GM23338 (cell line): ENCODE measurements at regions not wholly inside any gene's neighbourhood (a gene's known extent, or its start where the extent isn't known, plus 50 kb on each side); places are given as distances from the start of the nearest gene placed in this dataset.

ENCODE experiments used
- ATAC-seq: fragments of 200-7000 bp; cut with Tn5 transposase; 3 replicates; pipeline ENCODE4 v1.9.1; 2020
- DNase-seq: peaks from one replicate; pipeline ENCODE4 v3.0.0-alpha.2; 2015; ENCODE audit warnings: low spot score
- H2AFZ ChIP-seq: fragments of 200-600 bp; sonication (generic); 2 replicates; pipeline ENCODE4 v1.8.0; 2016; ENCODE audit warnings: antibody characterized with exemption, mild to moderate bottlenecking, moderate library complexity
- H3F3A ChIP-seq: fragments of 200-600 bp; sonication (generic); replicated peaks from 2 replicates; pipeline ENCODE4 v1.8.0; 2017; ENCODE audit warnings: antibody characterized with exemption, mixed run types, low read depth
- H3K27ac ChIP-seq: fragments of 200-600 bp; sonication (generic); 2 replicates; pipeline ENCODE4 v1.6.1; 2016; ENCODE audit warnings: low read depth
- H3K27me3 ChIP-seq: fragments of 200-600 bp; sonication (generic); 2 replicates; pipeline ENCODE4 v1.8.0; 2016; ENCODE audit warnings: mild to moderate bottlenecking, mixed run types, moderate library complexity; ENCODE audit not compliant: insufficient read depth
- H3K36me3 ChIP-seq: fragments of 200-600 bp; sonication (generic); 2 replicates; pipeline ENCODE4 v1.8.0; 2016; ENCODE audit warnings: mild to moderate bottlenecking; ENCODE audit not compliant: insufficient read depth
- H3K4me1 ChIP-seq: fragments of 200-600 bp; sonication (generic); 2 replicates; pipeline ENCODE4 v1.8.0; 2016; ENCODE audit warnings: mild to moderate bottlenecking, moderate library complexity; ENCODE audit not compliant: insufficient read depth
- H3K4me2 ChIP-seq: fragments of 200-600 bp; sonication (generic); 2 replicates; pipeline ENCODE4 v1.7.1; 2017; ENCODE audit warnings: mixed run types
- H3K4me3 ChIP-seq: fragments of 200-600 bp; sonication (generic); 2 replicates; pipeline ENCODE4 v1.6.1; 2016; ENCODE audit warnings: mixed run types
- H3K79me2 ChIP-seq: fragments of 200-600 bp; sonication (generic); replicated peaks from 2 replicates; pipeline ENCODE4 v1.8.0; 2017; ENCODE audit warnings: mild to moderate bottlenecking; ENCODE audit not compliant: insufficient read depth
- H3K9me2 ChIP-seq: fragments of 200-600 bp; sonication (generic); 2 replicates; pipeline ENCODE4 v1.8.0; 2017; ENCODE audit not compliant: insufficient read depth
- H4K20me1 ChIP-seq: fragments of 200-600 bp; sonication (generic); replicated peaks from 2 replicates; pipeline ENCODE4 v1.8.0; 2017; ENCODE audit warnings: mild to moderate bottlenecking; ENCODE audit not compliant: insufficient read depth
- H3K27ac Mint-ChIP-seq: 2 replicates; pipeline ENCODE4 v1.8.0; 2020; ENCODE audit warnings: inconsistent platforms, mild to moderate bottlenecking, moderate library complexity, mixed read lengths
- H3K27me3 Mint-ChIP-seq: 3 replicates; pipeline ENCODE4 v1.8.0; 2022; ENCODE audit warnings: low read depth, mild to moderate bottlenecking, moderate library complexity, mixed read lengths, inconsistent platforms; ENCODE audit not compliant: insufficient read depth, poor library complexity
- H3K36me3 Mint-ChIP-seq: 3 replicates; pipeline ENCODE4 v1.8.0; 2021; ENCODE audit warnings: low read depth, mild to moderate bottlenecking, inconsistent platforms, moderate library complexity, mixed read lengths
- H3K4me1 Mint-ChIP-seq: 3 replicates; pipeline ENCODE4 v1.8.0; 2020; ENCODE audit warnings: mild to moderate bottlenecking, inconsistent platforms, mixed read lengths
- H3K4me3 Mint-ChIP-seq: 3 replicates; pipeline ENCODE4 v1.8.0; 2021; ENCODE audit warnings: moderate library complexity, mild to moderate bottlenecking, inconsistent platforms, mixed read lengths
- H3K9me3 Mint-ChIP-seq: 3 replicates; pipeline ENCODE4 v1.8.0; 2020; ENCODE audit warnings: moderate library complexity, mild to moderate bottlenecking, inconsistent platforms, mixed read lengths
- CREB1 ChIP-seq: fragments of 250-450 bp; sonication (Bioruptor Pico); IDR thresholded peaks from 2 replicates; pipeline ENCODE4 v1.5.0; 2020; ENCODE audit warnings: low read depth, mild to moderate bottlenecking, moderate library complexity
- EZH2 ChIP-seq: fragments of 200-600 bp; sonication (generic); IDR thresholded peaks from one replicate; pipeline ENCODE4 v1.8.0; 2017; ENCODE audit warnings: antibody characterized with exemption, mild to moderate bottlenecking, low read depth; ENCODE audit not compliant: unreplicated experiment
- EZH2phosphoT487 ChIP-seq: fragments of 200-600 bp; sonication (generic); IDR thresholded peaks from one replicate; pipeline ENCODE4 v1.8.1; 2018; ENCODE audit warnings: antibody characterized with exemption; ENCODE audit not compliant: unreplicated experiment
- JUNB ChIP-seq: IDR thresholded peaks from one replicate; pipeline ENCODE4 v1.6.1; 2016; ENCODE audit warnings: antibody characterized with exemption; ENCODE audit not compliant: unreplicated experiment
- NANOG ChIP-seq: IDR thresholded peaks from 2 replicates; pipeline ENCODE4 v1.6.1; 2016; ENCODE audit warnings: antibody characterized with exemption, borderline replicate concordance
- POLR2AphosphoS5 ChIP-seq: IDR thresholded peaks from 2 replicates; pipeline ENCODE4 v1.6.1; 2016; ENCODE audit warnings: antibody characterized with exemption, low read depth
- STAT1 ChIP-seq: IDR thresholded peaks from one replicate; pipeline ENCODE4 v1.6.1; 2016; ENCODE audit warnings: antibody characterized with exemption; ENCODE audit not compliant: unreplicated experiment
- ZNF114 ChIP-seq: fragments of 250-450 bp; sonication (Bioruptor Pico); IDR thresholded peaks from 2 replicates; pipeline ENCODE4 v1.5.0; 2020; ENCODE audit warnings: mild to moderate bottlenecking, moderate library complexity
- ZNF331 ChIP-seq: fragments of 250-450 bp; sonication (Bioruptor Pico); IDR thresholded peaks from 2 replicates; pipeline ENCODE4 v1.5.0; 2020; ENCODE audit warnings: low read depth, mild to moderate bottlenecking, moderate library complexity
- TF ChIP-seq, protein P1 (sequence below): IDR thresholded peaks from one replicate; pipeline ENCODE4 v1.6.1; 2018; ENCODE audit warnings: antibody characterized with exemption; ENCODE audit not compliant: unreplicated experiment
- TF ChIP-seq, protein P2 (sequence below): fragments of 250-450 bp; sonication (Bioruptor Pico); IDR thresholded peaks from 2 replicates; pipeline ENCODE4 v1.5.0; 2020; ENCODE audit warnings: mild to moderate bottlenecking, moderate library complexity
- TF ChIP-seq, protein P3 (sequence below): IDR thresholded peaks from 2 replicates; pipeline ENCODE4 v1.6.1; 2016; ENCODE audit warnings: antibody characterized with exemption
- TF ChIP-seq, protein P4 (sequence below), 2 experiments: fragments of 200-600 bp in 1 of 2; sonication (generic) in 1 of 2; conservative IDR thresholded peaks; 2 replicates each; pipeline versions ENCODE4 v1.5.1 to v1.6.1; 2016 to 2017; ENCODE audit warnings: antibody characterized with exemption in 2 of 2, low read depth in 2 of 2, mild to moderate bottlenecking in 2 of 2, moderate library complexity in 1 of 2

DNA sequence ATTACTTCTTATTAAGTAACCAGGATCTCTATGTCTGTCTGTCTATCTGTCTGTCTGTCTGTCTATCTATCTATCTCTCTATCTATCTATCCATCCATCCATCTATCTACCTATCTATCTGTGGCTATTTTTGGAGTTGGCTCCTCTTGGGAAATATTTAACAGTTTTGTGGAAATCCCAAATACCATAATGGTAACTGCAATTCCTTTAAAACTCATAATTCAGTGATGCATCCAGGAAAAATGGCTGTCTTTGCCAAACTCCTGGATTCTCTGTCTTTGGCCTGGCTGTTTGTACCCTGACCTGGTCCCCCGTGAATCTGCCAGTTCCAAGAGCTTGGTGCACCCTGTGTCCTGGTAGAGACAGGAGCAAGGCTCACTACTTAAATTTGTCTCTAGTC lies 197.0 kb downstream of the PCSK1 start:
- Mint-ChIP-seq H3K27me3 (no peaks in the 10 kb centered on the region), H3K4me3 (no peak overlapping the region)
- no peak overlapping the region for H3K4me3 ChIP-seq

More for the DNA sequence above, 197.0 kb downstream of the PCSK1 start:
- Histone ChIP-seq H3F3A (no peaks in the 10 kb centered on the region), H3K4me1 (no peaks in the 10 kb centered on the region), H3K36me3 (no peaks in the 10 kb centered on the region), H3K4me2 (no peak overlapping the region), H3K27ac (no peak overlapping the region), H3K9me2 (no peaks in the 10 kb centered on the region; the same call in 1 of the 2 replicates), H2AFZ (no peak overlapping the region), H3K79me2 (no peaks in the 10 kb centered on the region), H3K27me3 (no peaks in the 10 kb centered on the region), H4K20me1 (no peaks in the 10 kb centered on the region)
- H3K9me3 Mint-ChIP-seq: no peaks in the 10 kb centered on the region
- no peak for ATAC-seq
- TF ChIP-seq, protein P1, sequence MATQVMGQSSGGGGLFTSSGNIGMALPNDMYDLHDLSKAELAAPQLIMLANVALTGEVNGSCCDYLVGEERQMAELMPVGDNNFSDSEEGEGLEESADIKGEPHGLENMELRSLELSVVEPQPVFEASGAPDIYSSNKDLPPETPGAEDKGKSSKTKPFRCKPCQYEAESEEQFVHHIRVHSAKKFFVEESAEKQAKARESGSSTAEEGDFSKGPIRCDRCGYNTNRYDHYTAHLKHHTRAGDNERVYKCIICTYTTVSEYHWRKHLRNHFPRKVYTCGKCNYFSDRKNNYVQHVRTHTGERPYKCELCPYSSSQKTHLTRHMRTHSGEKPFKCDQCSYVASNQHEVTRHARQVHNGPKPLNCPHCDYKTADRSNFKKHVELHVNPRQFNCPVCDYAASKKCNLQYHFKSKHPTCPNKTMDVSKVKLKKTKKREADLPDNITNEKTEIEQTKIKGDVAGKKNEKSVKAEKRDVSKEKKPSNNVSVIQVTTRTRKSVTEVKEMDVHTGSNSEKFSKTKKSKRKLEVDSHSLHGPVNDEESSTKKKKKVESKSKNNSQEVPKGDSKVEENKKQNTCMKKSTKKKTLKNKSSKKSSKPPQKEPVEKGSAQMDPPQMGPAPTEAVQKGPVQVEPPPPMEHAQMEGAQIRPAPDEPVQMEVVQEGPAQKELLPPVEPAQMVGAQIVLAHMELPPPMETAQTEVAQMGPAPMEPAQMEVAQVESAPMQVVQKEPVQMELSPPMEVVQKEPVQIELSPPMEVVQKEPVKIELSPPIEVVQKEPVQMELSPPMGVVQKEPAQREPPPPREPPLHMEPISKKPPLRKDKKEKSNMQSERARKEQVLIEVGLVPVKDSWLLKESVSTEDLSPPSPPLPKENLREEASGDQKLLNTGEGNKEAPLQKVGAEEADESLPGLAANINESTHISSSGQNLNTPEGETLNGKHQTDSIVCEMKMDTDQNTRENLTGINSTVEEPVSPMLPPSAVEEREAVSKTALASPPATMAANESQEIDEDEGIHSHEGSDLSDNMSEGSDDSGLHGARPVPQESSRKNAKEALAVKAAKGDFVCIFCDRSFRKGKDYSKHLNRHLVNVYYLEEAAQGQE: no peak
- TF ChIP-seq, protein P2, sequence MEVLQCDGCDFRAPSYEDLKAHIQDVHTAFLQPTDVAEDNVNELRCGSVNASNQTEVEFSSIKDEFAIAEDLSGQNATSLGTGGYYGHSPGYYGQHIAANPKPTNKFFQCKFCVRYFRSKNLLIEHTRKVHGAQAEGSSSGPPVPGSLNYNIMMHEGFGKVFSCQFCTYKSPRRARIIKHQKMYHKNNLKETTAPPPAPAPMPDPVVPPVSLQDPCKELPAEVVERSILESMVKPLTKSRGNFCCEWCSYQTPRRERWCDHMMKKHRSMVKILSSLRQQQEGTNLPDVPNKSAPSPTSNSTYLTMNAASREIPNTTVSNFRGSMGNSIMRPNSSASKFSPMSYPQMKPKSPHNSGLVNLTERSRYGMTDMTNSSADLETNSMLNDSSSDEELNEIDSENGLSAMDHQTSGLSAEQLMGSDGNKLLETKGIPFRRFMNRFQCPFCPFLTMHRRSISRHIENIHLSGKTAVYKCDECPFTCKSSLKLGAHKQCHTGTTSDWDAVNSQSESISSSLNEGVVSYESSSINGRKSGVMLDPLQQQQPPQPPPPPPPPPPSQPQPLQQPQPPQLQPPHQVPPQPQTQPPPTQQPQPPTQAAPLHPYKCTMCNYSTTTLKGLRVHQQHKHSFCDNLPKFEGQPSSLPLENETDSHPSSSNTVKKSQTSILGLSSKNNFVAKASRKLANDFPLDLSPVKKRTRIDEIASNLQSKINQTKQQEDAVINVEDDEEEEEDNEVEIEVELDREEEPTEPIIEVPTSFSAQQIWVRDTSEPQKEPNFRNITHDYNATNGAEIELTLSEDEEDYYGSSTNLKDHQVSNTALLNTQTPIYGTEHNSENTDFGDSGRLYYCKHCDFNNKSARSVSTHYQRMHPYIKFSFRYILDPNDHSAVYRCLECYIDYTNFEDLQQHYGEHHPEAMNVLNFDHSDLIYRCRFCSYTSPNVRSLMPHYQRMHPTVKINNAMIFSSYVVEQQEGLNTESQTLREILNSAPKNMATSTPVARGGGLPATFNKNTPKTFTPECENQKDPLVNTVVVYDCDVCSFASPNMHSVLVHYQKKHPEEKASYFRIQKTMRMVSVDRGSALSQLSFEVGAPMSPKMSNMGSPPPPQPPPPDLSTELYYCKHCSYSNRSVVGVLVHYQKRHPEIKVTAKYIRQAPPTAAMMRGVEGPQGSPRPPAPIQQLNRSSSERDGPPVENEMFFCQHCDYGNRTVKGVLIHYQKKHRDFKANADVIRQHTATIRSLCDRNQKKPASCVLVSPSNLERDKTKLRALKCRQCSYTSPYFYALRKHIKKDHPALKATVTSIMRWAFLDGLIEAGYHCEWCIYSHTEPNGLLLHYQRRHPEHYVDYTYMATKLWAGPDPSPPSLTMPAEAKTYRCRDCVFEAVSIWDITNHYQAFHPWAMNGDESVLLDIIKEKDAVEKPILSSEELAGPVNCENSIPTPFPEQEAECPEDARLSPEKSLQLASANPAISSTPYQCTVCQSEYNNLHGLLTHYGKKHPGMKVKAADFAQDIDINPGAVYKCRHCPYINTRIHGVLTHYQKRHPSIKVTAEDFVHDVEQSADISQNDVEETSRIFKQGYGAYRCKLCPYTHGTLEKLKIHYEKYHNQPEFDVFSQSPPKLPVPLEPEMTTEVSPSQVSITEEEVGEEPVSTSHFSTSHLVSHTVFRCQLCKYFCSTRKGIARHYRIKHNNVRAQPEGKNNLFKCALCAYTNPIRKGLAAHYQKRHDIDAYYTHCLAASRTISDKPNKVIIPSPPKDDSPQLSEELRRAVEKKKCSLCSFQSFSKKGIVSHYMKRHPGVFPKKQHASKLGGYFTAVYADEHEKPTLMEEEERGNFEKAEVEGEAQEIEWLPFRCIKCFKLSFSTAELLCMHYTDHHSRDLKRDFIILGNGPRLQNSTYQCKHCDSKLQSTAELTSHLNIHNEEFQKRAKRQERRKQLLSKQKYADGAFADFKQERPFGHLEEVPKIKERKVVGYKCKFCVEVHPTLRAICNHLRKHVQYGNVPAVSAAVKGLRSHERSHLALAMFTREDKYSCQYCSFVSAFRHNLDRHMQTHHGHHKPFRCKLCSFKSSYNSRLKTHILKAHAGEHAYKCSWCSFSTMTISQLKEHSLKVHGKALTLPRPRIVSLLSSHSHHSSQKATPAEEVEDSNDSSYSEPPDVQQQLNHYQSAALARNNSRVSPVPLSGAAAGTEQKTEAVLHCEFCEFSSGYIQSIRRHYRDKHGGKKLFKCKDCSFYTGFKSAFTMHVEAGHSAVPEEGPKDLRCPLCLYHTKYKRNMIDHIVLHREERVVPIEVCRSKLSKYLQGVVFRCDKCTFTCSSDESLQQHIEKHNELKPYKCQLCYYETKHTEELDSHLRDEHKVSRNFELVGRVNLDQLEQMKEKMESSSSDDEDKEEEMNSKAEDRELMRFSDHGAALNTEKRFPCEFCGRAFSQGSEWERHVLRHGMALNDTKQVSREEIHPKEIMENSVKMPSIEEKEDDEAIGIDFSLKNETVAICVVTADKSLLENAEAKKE (CRISPR knock-in tag): no peak
- TF ChIP-seq ZNF331 (CRISPR knock-in tag) (no peak), POLR2AphosphoS5 (no peak), STAT1 (no peak), CREB1 (CRISPR knock-in tag) (no peak), EZH2phosphoT487 (no peak), EZH2 (no peak), NANOG (no peak), ZNF114 (CRISPR knock-in tag) (no peak), JUNB (no peak)
- TF ChIP-seq, protein P3, sequence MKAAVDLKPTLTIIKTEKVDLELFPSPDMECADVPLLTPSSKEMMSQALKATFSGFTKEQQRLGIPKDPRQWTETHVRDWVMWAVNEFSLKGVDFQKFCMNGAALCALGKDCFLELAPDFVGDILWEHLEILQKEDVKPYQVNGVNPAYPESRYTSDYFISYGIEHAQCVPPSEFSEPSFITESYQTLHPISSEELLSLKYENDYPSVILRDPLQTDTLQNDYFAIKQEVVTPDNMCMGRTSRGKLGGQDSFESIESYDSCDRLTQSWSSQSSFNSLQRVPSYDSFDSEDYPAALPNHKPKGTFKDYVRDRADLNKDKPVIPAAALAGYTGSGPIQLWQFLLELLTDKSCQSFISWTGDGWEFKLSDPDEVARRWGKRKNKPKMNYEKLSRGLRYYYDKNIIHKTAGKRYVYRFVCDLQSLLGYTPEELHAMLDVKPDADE: no peak
- TF ChIP-seq, protein P4, sequence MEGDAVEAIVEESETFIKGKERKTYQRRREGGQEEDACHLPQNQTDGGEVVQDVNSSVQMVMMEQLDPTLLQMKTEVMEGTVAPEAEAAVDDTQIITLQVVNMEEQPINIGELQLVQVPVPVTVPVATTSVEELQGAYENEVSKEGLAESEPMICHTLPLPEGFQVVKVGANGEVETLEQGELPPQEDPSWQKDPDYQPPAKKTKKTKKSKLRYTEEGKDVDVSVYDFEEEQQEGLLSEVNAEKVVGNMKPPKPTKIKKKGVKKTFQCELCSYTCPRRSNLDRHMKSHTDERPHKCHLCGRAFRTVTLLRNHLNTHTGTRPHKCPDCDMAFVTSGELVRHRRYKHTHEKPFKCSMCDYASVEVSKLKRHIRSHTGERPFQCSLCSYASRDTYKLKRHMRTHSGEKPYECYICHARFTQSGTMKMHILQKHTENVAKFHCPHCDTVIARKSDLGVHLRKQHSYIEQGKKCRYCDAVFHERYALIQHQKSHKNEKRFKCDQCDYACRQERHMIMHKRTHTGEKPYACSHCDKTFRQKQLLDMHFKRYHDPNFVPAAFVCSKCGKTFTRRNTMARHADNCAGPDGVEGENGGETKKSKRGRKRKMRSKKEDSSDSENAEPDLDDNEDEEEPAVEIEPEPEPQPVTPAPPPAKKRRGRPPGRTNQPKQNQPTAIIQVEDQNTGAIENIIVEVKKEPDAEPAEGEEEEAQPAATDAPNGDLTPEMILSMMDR (conservative IDR thresholded peaks at IDR 0.05; ENCODE audit: low read depth in 2 of 2): no peak
- no peaks in the 10 kb centered on the region for H3K36me3 Mint-ChIP-seq
- no peak for DNase-seq
- H3K27ac Mint-ChIP-seq: no peak overlapping the region
- H3K4me1 Mint-ChIP-seq: no peaks in the 10 kb centered on the region
